Ishikawa (cell line): ENCODE measurements at regions not wholly inside any gene's neighbourhood (a gene's known extent, or its start where the extent isn't known, plus 50 kb on each side); places are given as distances from the start of the nearest gene placed in this dataset.

Experiments used
- CEBPB ChIP-seq: IDR thresholded peaks from 2 replicates; pipeline ENCODE4 v1.6.1; 2012
- FOXM1 ChIP-seq: IDR thresholded peaks from 2 replicates; pipeline ENCODE4 v1.6.1; 2012; ENCODE audit warnings: low read depth, borderline replicate concordance
- TAF1 ChIP-seq: IDR thresholded peaks from 2 replicates; pipeline ENCODE4 v1.6.1; 2012; ENCODE audit warnings: low read depth, mild to moderate bottlenecking
- YY1 ChIP-seq: IDR thresholded peaks from 2 replicates; pipeline ENCODE4 v1.6.1; 2012; ENCODE audit warnings: low read depth
- TF ChIP-seq, protein P1 (sequence below): IDR thresholded peaks from 2 replicates; pipeline ENCODE4 v1.6.1; 2012; ENCODE audit warnings: low read depth, mild to moderate bottlenecking
- TF ChIP-seq, protein P2 (sequence below): IDR thresholded peaks from 2 replicates; pipeline ENCODE4 v1.6.1; 2012

DNA sequence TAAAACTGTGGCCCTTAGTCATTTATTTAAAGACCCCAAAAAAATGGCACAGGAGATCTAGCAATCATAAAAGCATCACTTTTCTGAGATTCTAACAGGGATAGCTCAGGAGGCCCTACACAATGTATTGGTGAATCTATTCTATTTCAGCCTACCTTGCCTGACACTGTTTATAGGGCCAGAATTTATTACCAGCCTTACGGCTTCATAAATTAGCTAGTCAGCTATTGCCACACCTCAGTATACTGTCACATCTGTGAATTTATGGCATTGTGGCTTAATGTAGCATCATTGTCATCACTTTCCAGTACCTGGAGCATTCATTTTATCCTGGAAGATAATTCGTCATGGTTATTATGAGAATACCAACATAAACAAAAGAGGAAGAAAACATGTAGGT is 121.2 kb upstream of the ERG start:
- TF ChIP-seq, protein P1, sequence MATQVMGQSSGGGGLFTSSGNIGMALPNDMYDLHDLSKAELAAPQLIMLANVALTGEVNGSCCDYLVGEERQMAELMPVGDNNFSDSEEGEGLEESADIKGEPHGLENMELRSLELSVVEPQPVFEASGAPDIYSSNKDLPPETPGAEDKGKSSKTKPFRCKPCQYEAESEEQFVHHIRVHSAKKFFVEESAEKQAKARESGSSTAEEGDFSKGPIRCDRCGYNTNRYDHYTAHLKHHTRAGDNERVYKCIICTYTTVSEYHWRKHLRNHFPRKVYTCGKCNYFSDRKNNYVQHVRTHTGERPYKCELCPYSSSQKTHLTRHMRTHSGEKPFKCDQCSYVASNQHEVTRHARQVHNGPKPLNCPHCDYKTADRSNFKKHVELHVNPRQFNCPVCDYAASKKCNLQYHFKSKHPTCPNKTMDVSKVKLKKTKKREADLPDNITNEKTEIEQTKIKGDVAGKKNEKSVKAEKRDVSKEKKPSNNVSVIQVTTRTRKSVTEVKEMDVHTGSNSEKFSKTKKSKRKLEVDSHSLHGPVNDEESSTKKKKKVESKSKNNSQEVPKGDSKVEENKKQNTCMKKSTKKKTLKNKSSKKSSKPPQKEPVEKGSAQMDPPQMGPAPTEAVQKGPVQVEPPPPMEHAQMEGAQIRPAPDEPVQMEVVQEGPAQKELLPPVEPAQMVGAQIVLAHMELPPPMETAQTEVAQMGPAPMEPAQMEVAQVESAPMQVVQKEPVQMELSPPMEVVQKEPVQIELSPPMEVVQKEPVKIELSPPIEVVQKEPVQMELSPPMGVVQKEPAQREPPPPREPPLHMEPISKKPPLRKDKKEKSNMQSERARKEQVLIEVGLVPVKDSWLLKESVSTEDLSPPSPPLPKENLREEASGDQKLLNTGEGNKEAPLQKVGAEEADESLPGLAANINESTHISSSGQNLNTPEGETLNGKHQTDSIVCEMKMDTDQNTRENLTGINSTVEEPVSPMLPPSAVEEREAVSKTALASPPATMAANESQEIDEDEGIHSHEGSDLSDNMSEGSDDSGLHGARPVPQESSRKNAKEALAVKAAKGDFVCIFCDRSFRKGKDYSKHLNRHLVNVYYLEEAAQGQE = no peak
- TF ChIP-seq YY1 (no peak), FOXM1 (no peak), CEBPB (peak; percentile 10; the same call in 1 of the 2 replicates), TAF1 (no peak)
- TF ChIP-seq, protein P2, sequence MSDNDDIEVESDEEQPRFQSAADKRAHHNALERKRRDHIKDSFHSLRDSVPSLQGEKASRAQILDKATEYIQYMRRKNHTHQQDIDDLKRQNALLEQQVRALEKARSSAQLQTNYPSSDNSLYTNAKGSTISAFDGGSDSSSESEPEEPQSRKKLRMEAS = no peak
